VCaP (cell line): ENCODE measurements at regions not wholly inside any gene's neighbourhood (a gene's known extent, or its start where the extent isn't known, plus 50 kb on each side); places are given as distances from the start of the nearest gene placed in this dataset.
"Not testable (repeated sequence)": the region's sequence is repeated elsewhere in the genome, so short reads cannot be mapped to it uniquely, and the experiment has no call there.

ENCODE experiments used
- H3K27ac ChIP-seq: fragments of 450-650 bp; 2 replicates; pipeline ENCODE4 v1.5.1; 2017
- TF ChIP-seq, protein P1 (sequence below): fragments of 450-650 bp; conservative IDR thresholded peaks from 2 replicates; pipeline ENCODE4 v1.5.1; 2017; ENCODE audit warnings: mild to moderate bottlenecking, moderate library complexity

DNA sequence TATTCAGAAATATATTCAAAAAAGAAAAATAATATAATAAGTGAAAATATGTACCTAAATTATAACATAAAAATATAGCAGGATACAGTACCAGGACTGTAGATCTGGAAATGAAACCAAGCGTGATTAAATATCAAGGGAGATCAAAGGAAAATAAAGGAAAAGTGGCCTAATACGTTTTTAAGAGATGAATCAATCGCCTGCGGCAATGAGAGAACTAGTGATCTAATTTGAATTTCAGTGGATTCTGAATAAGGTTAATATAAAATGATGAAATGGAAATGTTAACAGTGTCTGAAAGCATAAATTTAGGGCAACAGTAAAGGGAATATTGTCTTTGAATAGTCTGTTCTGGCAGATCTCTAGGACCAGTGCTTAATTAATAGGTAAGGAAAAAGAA, 1761.9 kb upstream of the ACO1 start:
- TF ChIP-seq, protein P1, sequence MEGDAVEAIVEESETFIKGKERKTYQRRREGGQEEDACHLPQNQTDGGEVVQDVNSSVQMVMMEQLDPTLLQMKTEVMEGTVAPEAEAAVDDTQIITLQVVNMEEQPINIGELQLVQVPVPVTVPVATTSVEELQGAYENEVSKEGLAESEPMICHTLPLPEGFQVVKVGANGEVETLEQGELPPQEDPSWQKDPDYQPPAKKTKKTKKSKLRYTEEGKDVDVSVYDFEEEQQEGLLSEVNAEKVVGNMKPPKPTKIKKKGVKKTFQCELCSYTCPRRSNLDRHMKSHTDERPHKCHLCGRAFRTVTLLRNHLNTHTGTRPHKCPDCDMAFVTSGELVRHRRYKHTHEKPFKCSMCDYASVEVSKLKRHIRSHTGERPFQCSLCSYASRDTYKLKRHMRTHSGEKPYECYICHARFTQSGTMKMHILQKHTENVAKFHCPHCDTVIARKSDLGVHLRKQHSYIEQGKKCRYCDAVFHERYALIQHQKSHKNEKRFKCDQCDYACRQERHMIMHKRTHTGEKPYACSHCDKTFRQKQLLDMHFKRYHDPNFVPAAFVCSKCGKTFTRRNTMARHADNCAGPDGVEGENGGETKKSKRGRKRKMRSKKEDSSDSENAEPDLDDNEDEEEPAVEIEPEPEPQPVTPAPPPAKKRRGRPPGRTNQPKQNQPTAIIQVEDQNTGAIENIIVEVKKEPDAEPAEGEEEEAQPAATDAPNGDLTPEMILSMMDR: no peak
- H3K27ac ChIP-seq: no peak overlapping the region

GRCh38 chr9:30628915-30629567, 1755.4 kb upstream of the ACO1 start:
- TF ChIP-seq, protein P1: no peak
- H3K27ac ChIP-seq: no peak overlapping the region

- H3K27ac ChIP-seq: no peak overlapping the region
- TF ChIP-seq, protein P1: no peak
Measured at GRCh38 chr9:30630459-30630858, 1754.0 kb upstream of the ACO1 start.

GRCh38 chr9:30646639-30647038, 1737.8 kb upstream of the ACO1 start:
- H3K27ac ChIP-seq: not testable (repeated sequence)

DNA sequence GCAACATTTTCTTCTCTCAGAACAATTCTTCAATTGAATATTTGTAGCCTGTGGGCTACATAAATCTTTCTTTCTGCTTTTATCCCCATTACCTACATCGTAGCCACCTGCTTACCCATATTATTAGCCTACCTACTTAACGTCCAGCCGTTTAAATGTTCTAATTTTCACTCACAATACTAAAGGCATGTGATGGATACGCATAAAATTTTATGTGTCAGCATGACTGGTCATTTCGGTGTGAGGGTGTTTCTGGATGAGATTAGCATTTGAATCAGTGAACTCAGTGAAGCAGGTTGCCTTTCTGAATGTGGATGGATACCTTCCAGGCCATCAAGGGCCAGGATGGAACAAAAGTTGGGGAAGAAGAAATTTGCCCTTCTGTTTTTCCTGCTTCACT, 1722.5 kb upstream of the ACO1 start:
- TF ChIP-seq, protein P1: no peak
- no peak overlapping the region for H3K27ac ChIP-seq

DNA sequence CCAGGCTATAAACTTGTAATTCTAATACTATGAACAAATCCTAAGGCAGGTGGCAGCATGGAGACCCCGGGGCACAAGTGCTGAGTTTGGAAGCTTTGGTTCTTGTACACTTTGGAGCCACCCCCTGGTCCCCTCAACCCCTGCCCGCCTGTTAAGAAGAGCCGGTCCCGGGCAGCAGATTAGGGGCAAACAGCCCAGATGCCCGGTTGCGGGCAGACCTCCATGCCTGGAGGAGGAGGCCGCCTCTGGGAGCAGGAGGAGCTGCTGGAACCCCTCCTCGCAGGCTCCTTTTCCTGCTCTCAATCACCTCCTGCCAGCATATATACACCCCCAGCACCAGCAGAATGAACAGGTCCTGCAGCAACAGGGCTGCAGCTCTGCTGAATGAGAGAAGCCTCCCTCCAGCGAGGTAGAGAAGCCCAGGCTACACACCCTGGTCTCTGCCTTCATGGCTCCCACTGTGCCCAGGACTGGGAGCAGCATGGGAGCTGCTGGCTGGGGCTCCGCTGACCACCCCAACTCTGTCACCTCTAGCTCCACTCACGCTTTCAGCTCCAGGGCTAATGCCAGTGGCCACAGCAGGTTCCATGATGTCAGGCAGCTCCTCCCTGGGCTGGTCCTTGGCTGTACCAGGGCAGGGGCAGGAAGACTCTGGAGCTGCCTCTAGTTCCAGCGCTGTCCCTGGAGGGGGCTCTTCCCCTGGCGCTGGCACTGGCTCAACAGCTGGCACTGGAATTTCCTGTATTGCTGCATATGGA, 1713.5 kb upstream of the ACO1 start:
- TF ChIP-seq, protein P1: no peak

DNA sequence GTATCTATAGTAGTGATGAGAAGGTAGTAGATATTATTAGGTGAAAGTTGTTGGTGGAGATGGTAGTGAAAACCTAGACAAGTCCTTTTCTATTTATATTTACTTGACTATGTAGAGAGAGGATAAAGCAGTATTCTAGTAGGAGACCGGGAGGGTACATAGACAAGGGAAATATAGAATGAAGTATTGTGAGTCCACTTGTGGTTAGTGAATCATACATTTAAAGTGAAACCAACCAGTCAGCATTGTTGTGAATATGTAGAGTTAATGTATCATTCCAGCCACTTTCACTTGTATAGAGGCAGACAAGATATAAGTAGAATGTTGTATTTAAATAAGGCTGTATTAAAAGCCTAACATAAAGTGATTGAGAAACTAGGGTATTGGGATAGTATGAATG, 1711.3 kb upstream of the ACO1 start:
- H3K27ac ChIP-seq: no peak overlapping the region
- TF ChIP-seq, protein P1: no peak

More for the DNA sequence above, 1713.5 kb upstream of the ACO1 start:
- H3K27ac ChIP-seq: no peak overlapping the region

DNA sequence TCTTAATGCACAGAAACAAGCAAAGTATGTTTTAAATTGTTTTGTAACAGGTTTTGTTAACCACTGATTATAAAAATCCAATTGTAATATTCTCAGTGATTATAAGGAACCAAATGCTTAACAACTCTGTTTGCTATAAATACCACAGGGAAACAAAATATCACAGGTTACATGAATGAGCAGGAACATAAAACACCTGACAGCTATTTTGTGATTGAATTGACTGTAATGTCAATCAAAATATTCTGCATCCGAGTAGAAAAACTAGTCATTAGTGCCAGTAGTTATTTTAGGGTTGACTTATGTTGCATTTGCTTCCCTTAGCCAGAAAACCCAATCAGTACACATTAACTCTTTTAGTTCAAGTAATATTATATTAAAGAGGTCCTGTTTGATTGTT, 1707.8 kb upstream of the ACO1 start:
- H3K27ac ChIP-seq: no peak overlapping the region
- TF ChIP-seq, protein P1: no peak
